GM12878 (cell line): ENCODE measurements at regions not wholly inside any gene's neighbourhood (a gene's known extent, or its start where the extent isn't known, plus 50 kb on each side); places are given as distances from the start of the nearest gene placed in this dataset.

Experiments
- ATAC-seq: fragments of 200-7000 bp; cut with Tn5 transposase; 3 replicates; pipeline ENCODE4 v1.9.1; 2020; ENCODE audit warnings: mild to moderate bottlenecking, moderate library complexity
- BruUV-seq: library from RNA; stranded (reverse); fragments of 400-500 nt; replicated peaks from 2 replicates; lab custom pipeline; 2021; lab: Mats Ljungman, UMichigan
- CTCF ChIA-PET: fragments of 300-600 bp; sonication (Branson Sonifier 250); formaldehyde crosslinking; extraction: SDS; loops from one replicate; lab custom pipeline; 2021; ENCODE audit warnings: inconsistent platforms; lab: Yijun Ruan, JAX
- POLR2A ChIA-PET: fragments of 350-600 bp; formaldehyde crosslinking; extraction: SDS; loops from one replicate; lab custom pipeline; 2021; ENCODE audit warnings: inconsistent platforms; lab: Charles Lee
- RAD21 ChIA-PET: fragments of 300-600 bp; sonication (Branson Sonifier 250); formaldehyde crosslinking; loops from one replicate; lab custom pipeline; 2023; ENCODE audit warnings: antibody characterized with exemption; ENCODE audit not compliant: unreplicated experiment; lab: Charles Lee
- SMC1A ChIA-PET: fragments of 300-600 bp; sonication (Branson Sonifier 250); formaldehyde crosslinking; loops from one replicate; lab custom pipeline; 2023; ENCODE audit not compliant: unreplicated experiment, uncharacterized antibody; lab: Charles Lee
- DNase-seq: peaks from one replicate; pipeline ENCODE4 v3.0.0-alpha.2; 2011; ENCODE audit warnings: low read depth, low spot score
- FAIRE-seq: peaks from 3 replicates; lab custom pipeline; 2011; peaks lifted over from hg19 to GRCh38; lab: Jason Lieb, UNC
- H2AFZ ChIP-seq: 2 replicates; pipeline ENCODE4 v1.6.0; 2011; ENCODE audit warnings: low read depth, low read length, control low read depth; ENCODE audit not compliant: control insufficient read depth
- H3K27ac ChIP-seq: 2 replicates; pipeline ENCODE4 v1.5.1; 2011; ENCODE audit warnings: control low read depth; ENCODE audit not compliant: control insufficient read depth, insufficient read depth
- H3K27me3 ChIP-seq, 2 experiments: replicated peaks in 1 of 2; 2 replicates each; pipeline versions ENCODE4 v1.6.0 to v1.6.1; 2011; ENCODE audit warnings: low read length in 1 of 2; ENCODE audit not compliant: control insufficient read depth in 2 of 2, insufficient read depth in 2 of 2
- H3K36me3 ChIP-seq, 2 experiments: 2 replicates each; pipeline ENCODE4 v1.5.1; 2011; ENCODE audit warnings: low read length in 1 of 2; ENCODE audit not compliant: control insufficient read depth in 2 of 2, insufficient read depth in 2 of 2
- H3K4me1 ChIP-seq: 2 replicates; pipeline ENCODE4 v1.6.1; 2011; ENCODE audit warnings: mild to moderate bottlenecking, low read length, moderate library complexity, mixed read lengths; ENCODE audit not compliant: control insufficient read depth, insufficient read depth
- H3K4me2 ChIP-seq: 2 replicates; pipeline ENCODE4 v1.6.0; 2011; ENCODE audit warnings: control low read depth; ENCODE audit not compliant: control insufficient read depth, insufficient read depth
- H3K4me3 ChIP-seq: fragments of 200-600 bp; sonication (generic); 2 replicates; pipeline ENCODE4 v1.5.1; 2016
- H3K79me2 ChIP-seq: 2 replicates; pipeline ENCODE4 v1.6.0; 2011; ENCODE audit warnings: low read length; ENCODE audit not compliant: control insufficient read depth, insufficient read depth
- H3K9ac ChIP-seq: 2 replicates; pipeline ENCODE4 v1.8.0; 2011; ENCODE audit warnings: low read length, control low read depth, mixed read lengths; ENCODE audit not compliant: control insufficient read depth, insufficient read depth
- H3K9me3 ChIP-seq: replicated peaks from 3 replicates; pipeline ENCODE4 v1.5.1; 2011; ENCODE audit warnings: mild to moderate bottlenecking, low read length; ENCODE audit not compliant: control insufficient read depth, insufficient read depth
- H4K20me1 ChIP-seq: 2 replicates; pipeline ENCODE4 v1.6.0; 2011; ENCODE audit not compliant: control insufficient read depth, insufficient read depth
- ASH2L ChIP-seq: fragments of 300-600, 200-600 bp; sonication (generic); IDR thresholded peaks from 2 replicates; pipeline ENCODE4 v1.6.1; 2017; ENCODE audit warnings: low read depth, mild to moderate bottlenecking, borderline replicate concordance
- BCL11A ChIP-seq: IDR thresholded peaks from 2 replicates; pipeline ENCODE4 v1.6.1; 2011; ENCODE audit warnings: low read depth, low read length
- DPF2 ChIP-seq: fragments of 450-650 bp; IDR thresholded peaks from 2 replicates; pipeline ENCODE4 v1.6.1; 2017; ENCODE audit warnings: mild to moderate bottlenecking
- HDGF ChIP-seq: fragments of 450-650 bp; IDR thresholded peaks from 2 replicates; pipeline ENCODE4 v1.6.1; 2016; ENCODE audit warnings: antibody characterized with exemption
- IKZF2 ChIP-seq, 2 experiments: fragments of 450-650 bp; IDR thresholded peaks; 2 replicates each; pipeline ENCODE4 v1.6.1; 2017; ENCODE audit warnings: mild to moderate bottlenecking in 2 of 2, moderate library complexity in 2 of 2
- MTA2 ChIP-seq: fragments of 450-650 bp; IDR thresholded peaks from 2 replicates; pipeline ENCODE4 v1.6.1; 2016; ENCODE audit warnings: low read depth, mild to moderate bottlenecking, moderate library complexity
- NR2F1 ChIP-seq: fragments of 450-650 bp; conservative IDR thresholded peaks from 2 replicates; pipeline ENCODE4 v1.6.1; 2017; ENCODE audit warnings: mild to moderate bottlenecking
- POLR2AphosphoS2 ChIP-seq: IDR thresholded peaks from 2 replicates; pipeline ENCODE4 v1.6.1; 2011; ENCODE audit warnings: low read depth, mild to moderate bottlenecking, low read length, improper control_type of control experiment, moderate library complexity
- ZNF384 ChIP-seq: IDR thresholded peaks from 2 replicates; pipeline ENCODE4 v1.6.1; 2012; ENCODE audit warnings: low read depth, mild to moderate bottlenecking, low read length, improper control_type of control experiment, borderline replicate concordance
- WGBS: methylation state at CpG from one replicate; pipeline ENCODE4 v1.1.6; 2016; ENCODE audit warnings: low lambda C conversion rate; ENCODE audit not compliant: insufficient replicate concordance, insufficient coverage; ENCODE audit errors: missing lambda C conversion rate; 5-methylcytosine and 5-hydroxymethylcytosine counted together
- in situ Hi-C: fragments of 300-500 bp; cut with MboI; formaldehyde crosslinking; loops from 9 replicates; pipeline ENCODE4 v1.14.3; 2018; ENCODE audit warnings: mixed read lengths
- intact Hi-C: fragments of 100-400 bp; cut with micrococcal nuclease; formaldehyde crosslinking; loops from one replicate; pipeline ENCODE4 v1.14.2; 2022; ENCODE audit not compliant: unreplicated experiment
- TF ChIP-seq, protein P1 (sequence below): fragments of 450-650 bp; IDR thresholded peaks from 2 replicates; pipeline ENCODE4 v1.6.1; 2017; ENCODE audit warnings: antibody characterized with exemption, mild to moderate bottlenecking, moderate library complexity
- TF ChIP-seq, protein P2 (sequence below): IDR thresholded peaks from 2 replicates; pipeline ENCODE4 v1.6.1; 2011; ENCODE audit warnings: low read depth, mild to moderate bottlenecking, low read length, moderate library complexity, borderline replicate concordance; ENCODE audit errors: extremely low read depth
- TF ChIP-seq, protein P3 (sequence below): IDR thresholded peaks from 2 replicates; pipeline ENCODE4 v1.6.1; 2012; ENCODE audit warnings: mild to moderate bottlenecking, low read depth, low read length
- TF ChIP-seq, protein P4 (sequence below): IDR thresholded peaks from 2 replicates; pipeline ENCODE4 v1.6.1; 2011; ENCODE audit warnings: low read depth, low read length, improper control_type of control experiment, borderline replicate concordance

DNA sequence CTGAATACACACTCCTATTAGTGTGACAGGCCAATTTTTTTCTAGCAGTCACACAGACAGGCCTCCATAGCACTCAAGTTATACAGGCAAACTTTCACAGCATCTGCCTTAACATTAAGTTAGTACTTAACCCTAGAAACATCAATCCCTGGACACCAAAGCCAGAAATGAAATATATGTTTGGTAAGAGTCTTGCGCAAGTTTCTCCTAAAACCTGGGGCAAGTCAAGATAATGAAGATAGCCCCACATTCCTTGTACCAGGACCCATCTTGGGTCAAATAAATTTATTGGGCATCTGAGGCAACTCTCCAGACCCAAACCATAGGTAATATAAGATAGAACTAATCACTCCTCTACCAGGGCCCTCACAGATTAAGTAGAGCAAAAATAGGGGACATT is 70.8 kb upstream of the ZNF92 start (continued):
- TF ChIP-seq, protein P1, sequence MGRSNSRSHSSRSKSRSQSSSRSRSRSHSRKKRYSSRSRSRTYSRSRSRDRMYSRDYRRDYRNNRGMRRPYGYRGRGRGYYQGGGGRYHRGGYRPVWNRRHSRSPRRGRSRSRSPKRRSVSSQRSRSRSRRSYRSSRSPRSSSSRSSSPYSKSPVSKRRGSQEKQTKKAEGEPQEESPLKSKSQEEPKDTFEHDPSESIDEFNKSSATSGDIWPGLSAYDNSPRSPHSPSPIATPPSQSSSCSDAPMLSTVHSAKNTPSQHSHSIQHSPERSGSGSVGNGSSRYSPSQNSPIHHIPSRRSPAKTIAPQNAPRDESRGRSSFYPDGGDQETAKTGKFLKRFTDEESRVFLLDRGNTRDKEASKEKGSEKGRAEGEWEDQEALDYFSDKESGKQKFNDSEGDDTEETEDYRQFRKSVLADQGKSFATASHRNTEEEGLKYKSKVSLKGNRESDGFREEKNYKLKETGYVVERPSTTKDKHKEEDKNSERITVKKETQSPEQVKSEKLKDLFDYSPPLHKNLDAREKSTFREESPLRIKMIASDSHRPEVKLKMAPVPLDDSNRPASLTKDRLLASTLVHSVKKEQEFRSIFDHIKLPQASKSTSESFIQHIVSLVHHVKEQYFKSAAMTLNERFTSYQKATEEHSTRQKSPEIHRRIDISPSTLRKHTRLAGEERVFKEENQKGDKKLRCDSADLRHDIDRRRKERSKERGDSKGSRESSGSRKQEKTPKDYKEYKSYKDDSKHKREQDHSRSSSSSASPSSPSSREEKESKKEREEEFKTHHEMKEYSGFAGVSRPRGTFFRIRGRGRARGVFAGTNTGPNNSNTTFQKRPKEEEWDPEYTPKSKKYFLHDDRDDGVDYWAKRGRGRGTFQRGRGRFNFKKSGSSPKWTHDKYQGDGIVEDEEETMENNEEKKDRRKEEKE: no peak
- TF ChIP-seq BCL11A: no peak
- TF ChIP-seq, protein P2, sequence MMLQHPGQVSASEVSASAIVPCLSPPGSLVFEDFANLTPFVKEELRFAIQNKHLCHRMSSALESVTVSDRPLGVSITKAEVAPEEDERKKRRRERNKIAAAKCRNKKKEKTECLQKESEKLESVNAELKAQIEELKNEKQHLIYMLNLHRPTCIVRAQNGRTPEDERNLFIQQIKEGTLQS: no peak
- TF ChIP-seq, all 136 proteins: peak for 0

DNA sequence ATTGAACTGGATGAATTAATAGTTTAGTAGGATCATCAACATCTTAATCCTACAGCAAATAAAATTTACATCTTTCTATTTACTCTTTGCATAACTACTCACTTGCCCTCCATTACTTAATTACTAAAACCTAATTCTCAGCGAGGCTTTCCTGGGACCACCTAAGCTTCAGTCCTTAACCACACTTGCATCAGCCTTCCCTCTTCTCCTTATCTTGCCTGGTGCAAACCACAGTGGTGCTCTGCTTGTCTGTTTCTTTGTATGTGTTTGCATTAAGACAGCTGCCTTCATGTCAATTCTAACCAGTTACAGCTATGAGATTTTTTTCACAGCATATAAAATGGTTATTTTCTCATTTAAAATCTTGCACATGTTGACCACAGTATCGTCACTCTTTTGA is 72.6 kb upstream of the ZNF92 start:
- no peaks in the 10 kb centered on the region for H4K20me1 ChIP-seq
- H3K27me3 ChIP-seq: no peaks in the 10 kb centered on the region
- no peak overlapping the region for H3K4me2 ChIP-seq
- no peak overlapping the region for H2AFZ ChIP-seq
- H3K9me3 ChIP-seq: no peaks in the 10 kb centered on the region
- no peak for DNase-seq
- no peaks in the 10 kb centered on the region for H3K36me3 ChIP-seq
- ATAC-seq: no peak
- no peak overlapping the region for H3K9ac ChIP-seq
- H3K27ac ChIP-seq: no peak overlapping the region
- ChIA-PET SMC1A (interaction anchor here (0.6 to 3.0 kb wide), 4 partner anchors 8 to 64 kb away, joined by 4 to 9 read pairs (median 4); no protein-coding TSS in a partner anchor), POLR2A (no interaction called here), RAD21 (interaction anchor here (0.7 to 0.9 kb wide), 2 partner anchors 84 to 350 kb away, joined by 3 read pairs; no protein-coding TSS in a partner anchor), CTCF (interaction anchor here (0.6 to 4.2 kb wide), 3 partner anchors 6 to 566 kb away, joined by 3 to 45 read pairs (median 3); no protein-coding TSS in a partner anchor)
- in situ Hi-C loops (no loop called here), intact Hi-C loops (no loop called here)
- 38% methylated on average over 2 of the region's 2 CpGs for WGBS
- BruUV-seq: no TSS peak
- H3K4me3 ChIP-seq: no peak overlapping the region
- H3K4me1 ChIP-seq: no peaks in the 10 kb centered on the region
- H3K79me2 ChIP-seq: no peaks in the 10 kb centered on the region
- FAIRE-seq: no peak
- TF ChIP-seq NR2F1 (no peak), HDGF (no peak), IKZF2 (IDR thresholded peaks at IDR 0.05) (no peak), ZNF384 (no peak), ASH2L (no peak), POLR2AphosphoS2 (no peak), DPF2 (no peak), MTA2 (no peak)
- TF ChIP-seq, protein P3, sequence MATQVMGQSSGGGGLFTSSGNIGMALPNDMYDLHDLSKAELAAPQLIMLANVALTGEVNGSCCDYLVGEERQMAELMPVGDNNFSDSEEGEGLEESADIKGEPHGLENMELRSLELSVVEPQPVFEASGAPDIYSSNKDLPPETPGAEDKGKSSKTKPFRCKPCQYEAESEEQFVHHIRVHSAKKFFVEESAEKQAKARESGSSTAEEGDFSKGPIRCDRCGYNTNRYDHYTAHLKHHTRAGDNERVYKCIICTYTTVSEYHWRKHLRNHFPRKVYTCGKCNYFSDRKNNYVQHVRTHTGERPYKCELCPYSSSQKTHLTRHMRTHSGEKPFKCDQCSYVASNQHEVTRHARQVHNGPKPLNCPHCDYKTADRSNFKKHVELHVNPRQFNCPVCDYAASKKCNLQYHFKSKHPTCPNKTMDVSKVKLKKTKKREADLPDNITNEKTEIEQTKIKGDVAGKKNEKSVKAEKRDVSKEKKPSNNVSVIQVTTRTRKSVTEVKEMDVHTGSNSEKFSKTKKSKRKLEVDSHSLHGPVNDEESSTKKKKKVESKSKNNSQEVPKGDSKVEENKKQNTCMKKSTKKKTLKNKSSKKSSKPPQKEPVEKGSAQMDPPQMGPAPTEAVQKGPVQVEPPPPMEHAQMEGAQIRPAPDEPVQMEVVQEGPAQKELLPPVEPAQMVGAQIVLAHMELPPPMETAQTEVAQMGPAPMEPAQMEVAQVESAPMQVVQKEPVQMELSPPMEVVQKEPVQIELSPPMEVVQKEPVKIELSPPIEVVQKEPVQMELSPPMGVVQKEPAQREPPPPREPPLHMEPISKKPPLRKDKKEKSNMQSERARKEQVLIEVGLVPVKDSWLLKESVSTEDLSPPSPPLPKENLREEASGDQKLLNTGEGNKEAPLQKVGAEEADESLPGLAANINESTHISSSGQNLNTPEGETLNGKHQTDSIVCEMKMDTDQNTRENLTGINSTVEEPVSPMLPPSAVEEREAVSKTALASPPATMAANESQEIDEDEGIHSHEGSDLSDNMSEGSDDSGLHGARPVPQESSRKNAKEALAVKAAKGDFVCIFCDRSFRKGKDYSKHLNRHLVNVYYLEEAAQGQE: no peak
- TF ChIP-seq, protein P4, sequence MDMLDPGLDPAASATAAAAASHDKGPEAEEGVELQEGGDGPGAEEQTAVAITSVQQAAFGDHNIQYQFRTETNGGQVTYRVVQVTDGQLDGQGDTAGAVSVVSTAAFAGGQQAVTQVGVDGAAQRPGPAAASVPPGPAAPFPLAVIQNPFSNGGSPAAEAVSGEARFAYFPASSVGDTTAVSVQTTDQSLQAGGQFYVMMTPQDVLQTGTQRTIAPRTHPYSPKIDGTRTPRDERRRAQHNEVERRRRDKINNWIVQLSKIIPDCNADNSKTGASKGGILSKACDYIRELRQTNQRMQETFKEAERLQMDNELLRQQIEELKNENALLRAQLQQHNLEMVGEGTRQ: no peak
